C4-2B (cell line): ENCODE measurements at regions not wholly inside any gene's neighbourhood (a gene's known extent, or its start where the extent isn't known, plus 50 kb on each side); places are given as distances from the start of the nearest gene placed in this dataset.

Experiments
- CTCF ChIP-seq: fragments of 450-650 bp; conservative IDR thresholded peaks from 2 replicates; pipeline ENCODE4 v1.5.1; 2017; ENCODE audit warnings: mild to moderate bottlenecking
- ZFX ChIP-seq: fragments of 450-650 bp; IDR thresholded peaks from 2 replicates; pipeline ENCODE4 v1.6.1; 2017

DNA sequence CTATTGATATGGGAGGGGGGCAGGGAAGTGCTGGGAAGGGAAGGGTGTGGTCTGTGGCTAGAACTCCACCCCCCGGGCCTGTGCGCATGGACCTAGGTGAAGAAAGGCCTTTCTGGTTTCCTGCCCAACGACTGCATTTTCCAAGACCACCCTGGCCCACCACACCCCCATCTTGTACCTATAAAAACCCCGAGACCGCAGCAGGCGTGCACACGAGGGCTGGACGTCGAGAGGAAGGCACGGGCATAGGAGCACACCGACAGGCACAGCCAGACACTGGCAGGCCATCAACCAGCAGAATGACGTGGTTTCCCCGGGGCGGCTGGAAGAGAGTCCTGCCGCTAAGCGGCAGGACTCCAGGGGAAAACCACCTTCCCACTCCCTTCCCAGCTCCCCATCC lies 981.1 kb downstream of the PCDH7 start:
- TF ChIP-seq CTCF, result no peak
- no peak for TF ChIP-seq ZFX
